Nephron progenitor cell (in vitro differentiated cells): ENCODE measurements at regions not wholly inside any gene's neighbourhood (a gene's known extent, or its start where the extent isn't known, plus 50 kb on each side); places are given as distances from the start of the nearest gene placed in this dataset.

Experiments used
- DNase-seq: peaks from one replicate; pipeline ENCODE4 v3.0.0; 2021
- H3K27ac Mint-ChIP-seq: 2 replicates; pipeline ENCODE4 v1.8.0; 2021; ENCODE audit warnings: mild to moderate bottlenecking, moderate library complexity, mixed read lengths
- H3K27me3 Mint-ChIP-seq: 2 replicates; pipeline ENCODE4 v1.8.0; 2021; ENCODE audit warnings: mild to moderate bottlenecking, low read depth, mixed read lengths; ENCODE audit not compliant: poor library complexity
- H3K36me3 Mint-ChIP-seq: 2 replicates; pipeline ENCODE4 v1.8.0; 2021; ENCODE audit warnings: low read depth, mixed read lengths
- H3K4me1 Mint-ChIP-seq: 2 replicates; pipeline ENCODE4 v1.8.0; 2021; ENCODE audit warnings: mixed read lengths
- H3K4me3 Mint-ChIP-seq: 2 replicates; pipeline ENCODE4 v1.8.0; 2021; ENCODE audit warnings: mild to moderate bottlenecking, moderate library complexity, mixed read lengths
- H3K9me3 Mint-ChIP-seq: 2 replicates; pipeline ENCODE4 v1.8.0; 2021; ENCODE audit warnings: mild to moderate bottlenecking, moderate library complexity, mixed read lengths
- TF ChIP-seq, protein P1 (sequence below): fragments of 200-600 bp; sonication (generic); IDR thresholded peaks from 2 replicates; pipeline ENCODE4 v1.5.0; 2021; ENCODE audit warnings: antibody characterized with exemption

DNA sequence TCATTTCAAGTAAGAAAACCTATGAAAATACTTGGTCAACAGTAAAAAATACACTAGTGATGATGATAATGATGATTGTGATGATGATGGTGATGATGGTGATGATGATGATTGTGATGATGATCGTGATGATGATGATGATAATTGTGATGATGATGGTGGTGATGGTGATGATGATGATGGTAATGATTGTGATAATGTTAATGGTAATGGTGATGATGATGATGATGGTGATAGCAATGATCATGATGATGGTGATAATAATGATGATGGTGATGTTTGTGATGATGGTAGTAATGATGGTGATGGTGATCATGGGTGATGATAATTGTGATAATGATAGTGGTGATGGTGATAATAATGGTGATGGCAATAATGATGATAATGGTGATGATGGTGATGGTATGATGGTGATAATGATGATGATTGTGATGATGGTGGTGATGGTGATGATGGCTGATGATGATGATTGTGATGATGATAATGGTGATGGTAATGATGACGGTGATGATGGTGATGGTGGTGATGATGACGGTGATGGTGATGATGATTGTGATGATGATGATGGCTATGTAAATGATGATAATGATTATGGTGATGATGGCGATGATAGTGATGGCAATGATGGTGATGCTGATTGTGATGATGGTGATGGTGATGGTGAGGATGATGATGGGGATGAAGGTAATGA lies 62.1 kb downstream of the VCX3A start:
- H3K9me3 Mint-ChIP-seq, result no peaks in the 10 kb centered on the region
- H3K36me3 Mint-ChIP-seq, result no peaks in the 10 kb centered on the region
- H3K27ac Mint-ChIP-seq, result no peak overlapping the region

DNA sequence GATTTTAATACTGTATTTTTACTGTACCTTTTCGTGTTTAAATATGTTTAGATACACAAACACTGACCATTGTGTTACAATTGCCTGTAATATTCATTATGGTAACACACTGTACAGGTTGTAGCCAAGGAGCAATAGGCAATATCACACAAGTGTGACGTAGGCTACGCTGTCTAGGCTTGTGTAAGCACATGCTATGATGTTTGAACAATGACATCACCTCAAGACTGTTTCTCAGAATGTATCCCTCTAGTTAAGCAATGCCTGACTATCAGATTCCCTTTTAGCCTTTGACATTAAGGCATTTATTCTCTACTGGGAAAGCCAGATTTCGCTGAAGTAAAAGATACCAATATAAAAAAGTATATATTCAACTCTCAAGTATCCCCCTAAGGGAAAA lies 66.2 kb downstream of the VCX3A start:
- Mint-ChIP-seq H3K4me1 (no peaks in the 10 kb centered on the region), H3K27ac (no peak overlapping the region), H3K27me3 (no peaks in the 10 kb centered on the region), H3K36me3 (no peaks in the 10 kb centered on the region), H3K4me3 (no peak overlapping the region), H3K9me3 (no peaks in the 10 kb centered on the region)
- no peak for DNase-seq
- TF ChIP-seq, protein P1, sequence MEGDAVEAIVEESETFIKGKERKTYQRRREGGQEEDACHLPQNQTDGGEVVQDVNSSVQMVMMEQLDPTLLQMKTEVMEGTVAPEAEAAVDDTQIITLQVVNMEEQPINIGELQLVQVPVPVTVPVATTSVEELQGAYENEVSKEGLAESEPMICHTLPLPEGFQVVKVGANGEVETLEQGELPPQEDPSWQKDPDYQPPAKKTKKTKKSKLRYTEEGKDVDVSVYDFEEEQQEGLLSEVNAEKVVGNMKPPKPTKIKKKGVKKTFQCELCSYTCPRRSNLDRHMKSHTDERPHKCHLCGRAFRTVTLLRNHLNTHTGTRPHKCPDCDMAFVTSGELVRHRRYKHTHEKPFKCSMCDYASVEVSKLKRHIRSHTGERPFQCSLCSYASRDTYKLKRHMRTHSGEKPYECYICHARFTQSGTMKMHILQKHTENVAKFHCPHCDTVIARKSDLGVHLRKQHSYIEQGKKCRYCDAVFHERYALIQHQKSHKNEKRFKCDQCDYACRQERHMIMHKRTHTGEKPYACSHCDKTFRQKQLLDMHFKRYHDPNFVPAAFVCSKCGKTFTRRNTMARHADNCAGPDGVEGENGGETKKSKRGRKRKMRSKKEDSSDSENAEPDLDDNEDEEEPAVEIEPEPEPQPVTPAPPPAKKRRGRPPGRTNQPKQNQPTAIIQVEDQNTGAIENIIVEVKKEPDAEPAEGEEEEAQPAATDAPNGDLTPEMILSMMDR, result no peak

More for the DNA sequence above, 62.1 kb downstream of the VCX3A start:
- H3K4me3 Mint-ChIP-seq, result no peak overlapping the region
- no peaks in the 10 kb centered on the region for H3K4me1 Mint-ChIP-seq
- TF ChIP-seq, protein P1, result no peak
- DNase-seq, result no peak
- no peaks in the 10 kb centered on the region for H3K27me3 Mint-ChIP-seq

DNA sequence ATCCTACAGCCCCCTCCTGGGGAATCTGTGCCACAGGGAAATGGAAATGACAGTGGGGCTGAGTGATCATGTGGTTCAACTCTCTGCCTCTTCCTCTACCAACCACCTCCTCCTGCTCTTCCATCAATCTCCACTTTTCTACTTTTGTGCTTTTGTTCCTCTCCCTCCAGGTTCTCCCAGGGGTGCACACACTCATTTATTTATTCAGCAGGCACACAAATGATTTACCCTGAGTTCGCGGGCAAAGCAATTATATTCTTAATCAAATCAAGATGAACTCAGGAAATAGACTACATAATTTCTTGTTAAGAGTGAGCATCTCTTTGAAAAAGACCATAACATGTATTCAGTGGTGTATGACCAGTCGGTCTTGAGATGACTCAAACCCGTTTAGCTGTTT lies 69.2 kb downstream of the VCX3A start:
- H3K27me3 Mint-ChIP-seq, result no peaks in the 10 kb centered on the region
- TF ChIP-seq, protein P1, result no peak
- no peaks in the 10 kb centered on the region for H3K36me3 Mint-ChIP-seq
- no peaks in the 10 kb centered on the region for H3K9me3 Mint-ChIP-seq
- DNase-seq, result no peak
- H3K4me3 Mint-ChIP-seq, result no peak overlapping the region
- H3K4me1 Mint-ChIP-seq, result peaks cover 10% of the 10 kb centered on the region
- no peak overlapping the region for H3K27ac Mint-ChIP-seq

DNA sequence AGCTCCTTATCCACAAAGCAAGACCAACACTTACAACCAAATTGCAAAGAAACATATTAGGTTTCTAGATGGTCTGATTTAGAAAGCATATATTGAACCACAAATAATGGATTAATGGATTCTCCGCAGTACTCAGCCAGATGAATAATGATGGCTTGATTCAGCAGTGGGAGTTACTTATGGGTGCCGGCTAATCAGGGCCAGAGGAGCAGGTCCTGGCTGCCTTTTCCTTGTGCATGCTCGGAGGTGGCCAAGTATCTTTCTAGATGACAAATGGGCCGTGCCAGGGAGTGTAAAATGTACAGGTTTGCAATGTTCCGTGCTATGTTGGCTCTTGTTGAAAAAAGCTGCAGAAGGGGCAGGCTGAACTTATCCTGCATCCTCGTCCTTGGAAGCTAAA lies 70.2 kb downstream of the VCX3A start:
- TF ChIP-seq, protein P1, result no peak
- no peaks in the 10 kb centered on the region for H3K36me3 Mint-ChIP-seq
- no peak overlapping the region for H3K4me3 Mint-ChIP-seq
- H3K9me3 Mint-ChIP-seq, result no peaks in the 10 kb centered on the region
- no peak overlapping the region for H3K27ac Mint-ChIP-seq
- peaks cover 11% of the 10 kb centered on the region for H3K4me1 Mint-ChIP-seq
- no peaks in the 10 kb centered on the region for H3K27me3 Mint-ChIP-seq
- DNase-seq, result no peak

DNA sequence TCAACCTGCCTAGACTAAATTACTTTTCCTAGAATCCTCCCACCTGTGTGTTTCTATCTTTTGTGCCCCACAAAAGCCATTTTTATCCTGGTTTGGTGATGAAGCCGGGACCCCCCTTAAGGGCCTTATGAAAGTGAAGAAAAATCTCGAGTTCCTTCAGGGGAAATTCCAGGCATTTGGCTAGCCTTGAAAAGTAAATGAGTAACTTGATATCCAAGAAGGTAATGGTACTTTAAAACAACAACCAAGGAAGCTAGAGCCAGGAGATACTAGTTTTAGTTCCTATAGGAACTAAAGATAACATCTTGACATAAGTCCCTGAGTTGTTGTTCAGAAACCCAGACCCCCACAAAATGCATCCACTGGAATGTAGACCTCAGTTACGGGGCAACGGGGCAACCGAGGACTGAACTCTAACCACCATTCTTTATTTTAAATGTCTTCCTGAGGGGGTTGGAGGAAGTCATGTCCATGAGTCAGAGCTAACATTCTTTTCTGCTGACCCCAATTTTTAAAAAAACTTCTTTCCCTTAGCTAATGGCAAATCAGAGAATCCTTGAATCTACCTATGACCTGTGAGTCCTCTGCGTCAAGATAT lies 73.9 kb downstream of the VCX3A start:
- Mint-ChIP-seq H3K27me3 (no peaks in the 10 kb centered on the region), H3K27ac (no peak overlapping the region)

More for the DNA sequence above, 73.9 kb downstream of the VCX3A start:
- TF ChIP-seq, protein P1, result no peak
- no peak overlapping the region for H3K4me3 Mint-ChIP-seq
- no peak for DNase-seq
- H3K36me3 Mint-ChIP-seq, result no peaks in the 10 kb centered on the region
- peaks cover 11% of the 10 kb centered on the region for H3K4me1 Mint-ChIP-seq
- H3K9me3 Mint-ChIP-seq, result peaks cover 4% of the 10 kb centered on the region
